ENCODE measurements at regions not wholly inside any gene's neighbourhood (a gene's known extent, or its start where the extent isn't known, plus 50 kb on each side); places are given as distances from the start of the nearest gene placed in this dataset.

DNA sequence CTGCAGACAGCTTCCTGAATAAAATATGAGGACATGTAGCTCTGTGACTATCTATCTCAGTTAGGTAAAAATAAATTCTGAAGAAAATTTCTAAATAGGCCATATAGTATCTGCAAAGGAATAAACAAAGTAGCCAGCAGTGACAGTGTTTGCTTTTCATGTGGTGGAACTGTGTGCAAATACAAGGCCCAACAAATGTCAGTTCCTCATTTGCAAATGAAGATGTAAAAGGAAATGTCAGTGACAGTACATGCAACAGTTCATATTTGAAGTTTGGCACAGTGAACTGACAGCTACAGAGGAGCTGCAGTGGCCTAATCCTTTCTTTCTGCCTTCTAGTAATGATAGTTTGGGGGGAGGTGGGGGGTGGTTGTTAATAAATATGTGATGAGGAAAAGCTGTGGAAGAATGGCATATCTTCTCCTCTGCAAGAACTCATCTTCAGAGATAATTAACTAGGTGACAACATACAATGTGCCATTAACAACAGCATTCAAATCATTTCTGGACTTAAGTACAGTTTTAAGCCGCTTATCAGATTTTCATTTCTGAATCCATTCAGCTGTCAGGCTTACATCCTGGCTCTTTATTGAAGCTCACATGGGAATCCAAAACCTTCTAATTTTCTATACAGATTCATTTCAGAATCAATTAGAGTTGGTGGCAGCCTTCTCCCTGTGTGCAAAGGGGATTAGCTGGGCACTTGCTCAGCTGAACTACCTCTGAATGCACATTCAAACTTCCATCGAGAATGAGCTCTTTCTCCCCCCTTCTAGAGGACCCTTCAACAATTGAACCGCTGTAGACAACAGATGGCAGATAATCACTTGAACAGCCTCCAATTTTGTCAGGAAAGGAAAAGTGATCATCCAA lies 1059.0 kb upstream of the EPHA7 start:
- Mint-ChIP-seq H3K27ac (no peak overlapping the region), H3K9me3 (peaks cover 16% of the 10 kb centered on the region), H3K36me3 (no peaks in the 10 kb centered on the region), H3K4me3 (no peak overlapping the region), H3K27me3 (ENCODE audit: low read depth) (no peaks in the 10 kb centered on the region), H3K4me1 (no peaks in the 10 kb centered on the region)
- DNase-seq (ENCODE audit: low spot score in 2 of 2, unreplicated experiment in 2 of 2) = no peak
- TF ChIP-seq, protein P1, sequence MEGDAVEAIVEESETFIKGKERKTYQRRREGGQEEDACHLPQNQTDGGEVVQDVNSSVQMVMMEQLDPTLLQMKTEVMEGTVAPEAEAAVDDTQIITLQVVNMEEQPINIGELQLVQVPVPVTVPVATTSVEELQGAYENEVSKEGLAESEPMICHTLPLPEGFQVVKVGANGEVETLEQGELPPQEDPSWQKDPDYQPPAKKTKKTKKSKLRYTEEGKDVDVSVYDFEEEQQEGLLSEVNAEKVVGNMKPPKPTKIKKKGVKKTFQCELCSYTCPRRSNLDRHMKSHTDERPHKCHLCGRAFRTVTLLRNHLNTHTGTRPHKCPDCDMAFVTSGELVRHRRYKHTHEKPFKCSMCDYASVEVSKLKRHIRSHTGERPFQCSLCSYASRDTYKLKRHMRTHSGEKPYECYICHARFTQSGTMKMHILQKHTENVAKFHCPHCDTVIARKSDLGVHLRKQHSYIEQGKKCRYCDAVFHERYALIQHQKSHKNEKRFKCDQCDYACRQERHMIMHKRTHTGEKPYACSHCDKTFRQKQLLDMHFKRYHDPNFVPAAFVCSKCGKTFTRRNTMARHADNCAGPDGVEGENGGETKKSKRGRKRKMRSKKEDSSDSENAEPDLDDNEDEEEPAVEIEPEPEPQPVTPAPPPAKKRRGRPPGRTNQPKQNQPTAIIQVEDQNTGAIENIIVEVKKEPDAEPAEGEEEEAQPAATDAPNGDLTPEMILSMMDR (IDR thresholded peaks at IDR 0.05; ENCODE audit: unreplicated experiment) = no peak

GRCh38 chr6:94468830-94469229 lies 1049.5 kb upstream of the EPHA7 start:
- Mint-ChIP-seq H3K27ac (no peak overlapping the region), H3K9me3 (no peaks in the 10 kb centered on the region), H3K27me3 (ENCODE audit: low read depth) (no peaks in the 10 kb centered on the region), H3K36me3 (no peaks in the 10 kb centered on the region), H3K4me1 (no peaks in the 10 kb centered on the region), H3K4me3 (no peak overlapping the region)
- DNase-seq (ENCODE audit: low spot score in 2 of 2, unreplicated experiment in 2 of 2) = no peak
- TF ChIP-seq, protein P1 (IDR thresholded peaks at IDR 0.05; ENCODE audit: unreplicated experiment) = no peak

DNA sequence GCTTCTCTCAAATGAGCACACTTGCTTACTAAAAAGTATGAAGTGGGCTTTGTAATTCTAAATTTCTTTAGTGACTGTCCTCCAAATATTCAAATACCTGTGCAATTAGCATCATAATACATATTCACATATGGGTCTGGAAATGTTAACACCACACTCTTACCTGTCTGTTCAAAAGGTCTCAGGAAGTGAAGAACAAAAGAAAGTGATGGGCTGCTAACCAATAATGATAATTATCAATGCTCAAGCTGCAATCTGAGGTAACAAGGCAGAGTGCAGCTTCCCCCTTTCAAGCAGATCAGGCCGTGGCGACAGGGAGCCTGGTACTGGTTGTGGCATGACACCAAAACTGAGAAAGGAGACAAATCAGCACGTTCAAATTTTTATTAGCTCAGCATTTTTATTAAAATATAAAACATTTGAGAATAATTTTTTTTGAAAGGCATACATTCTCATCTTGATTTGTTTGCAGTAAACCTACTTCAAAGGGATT lies 1044.7 kb upstream of the EPHA7 start:
- Mint-ChIP-seq H3K9me3 (peaks cover 13% of the 10 kb centered on the region), H3K36me3 (no peaks in the 10 kb centered on the region), H3K27ac (no peak overlapping the region), H3K4me3 (no peak overlapping the region), H3K27me3 (ENCODE audit: low read depth) (no peaks in the 10 kb centered on the region), H3K4me1 (no peaks in the 10 kb centered on the region)
- DNase-seq (ENCODE audit: low spot score in 2 of 2, unreplicated experiment in 2 of 2) = no peak
- TF ChIP-seq, protein P1 (IDR thresholded peaks at IDR 0.05; ENCODE audit: unreplicated experiment) = no peak

GRCh38 chr6:94463306-94463705 lies 1043.9 kb upstream of the EPHA7 start:
- TF ChIP-seq, protein P1 (IDR thresholded peaks at IDR 0.05; ENCODE audit: unreplicated experiment) = no peak
- H3K9me3 Mint-ChIP-seq = peaks cover 13% of the 10 kb centered on the region
- no peaks in the 10 kb centered on the region for H3K36me3 Mint-ChIP-seq
- H3K27ac Mint-ChIP-seq = no peak overlapping the region
- no peaks in the 10 kb centered on the region for H3K4me1 Mint-ChIP-seq
- no peak for DNase-seq (ENCODE audit: low spot score in 2 of 2, unreplicated experiment in 2 of 2)
- H3K27me3 Mint-ChIP-seq (ENCODE audit: low read depth) = no peaks in the 10 kb centered on the region
- H3K4me3 Mint-ChIP-seq = no peak overlapping the region

DNA sequence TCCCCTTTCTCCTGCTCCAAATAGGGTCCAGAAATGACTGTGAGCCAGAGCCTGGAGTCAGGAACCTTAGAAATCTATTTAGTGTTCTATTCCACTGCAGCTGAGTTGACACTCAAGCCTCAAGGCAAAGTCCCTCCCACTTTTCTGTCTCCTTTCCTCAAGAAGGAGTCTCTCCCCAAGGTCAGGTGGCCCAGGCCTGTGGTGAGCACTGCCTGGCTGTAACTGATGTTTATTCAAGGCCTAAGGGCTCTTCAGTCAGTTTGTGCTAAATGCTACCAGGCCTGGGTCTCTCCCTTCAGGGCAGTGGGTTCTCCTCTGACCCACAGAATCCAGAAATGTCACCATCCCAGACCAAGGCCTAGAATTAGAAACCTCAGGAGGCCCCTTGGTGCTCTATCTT lies 1042.9 kb upstream of the EPHA7 start:
- Mint-ChIP-seq H3K27me3 (ENCODE audit: low read depth) (no peaks in the 10 kb centered on the region), H3K4me1 (no peaks in the 10 kb centered on the region), H3K9me3 (peaks cover 13% of the 10 kb centered on the region), H3K4me3 (no peak overlapping the region), H3K36me3 (no peaks in the 10 kb centered on the region), H3K27ac (no peak overlapping the region)
- no peak for DNase-seq (ENCODE audit: low spot score in 2 of 2, unreplicated experiment in 2 of 2)
- TF ChIP-seq, protein P1 (IDR thresholded peaks at IDR 0.05; ENCODE audit: unreplicated experiment) = no peak
